PC-9 (cell line): ENCODE measurements at regions not wholly inside any gene's neighbourhood (a gene's known extent, or its start where the extent isn't known, plus 50 kb on each side); places are given as distances from the start of the nearest gene placed in this dataset.

ENCODE experiments used
- BruUV-seq: library from RNA; stranded (reverse); fragments of 400-500 nt; replicated peaks from 2 replicates; lab custom pipeline; 2021; lab: Mats Ljungman, UMichigan
- CTCF ChIA-PET: fragments of 300-600 bp; sonication (Branson Sonifier 250); formaldehyde crosslinking; loops from one replicate; lab custom pipeline; 2022; ENCODE audit warnings: antibody characterized with exemption; lab: Charles Lee
- POLR2A ChIA-PET: fragments of 300-600 bp; sonication (Branson Sonifier 250); formaldehyde crosslinking; loops from one replicate; lab custom pipeline; 2022; ENCODE audit warnings: antibody characterized with exemption; ENCODE audit not compliant: unreplicated experiment; lab: Charles Lee
- DNase-seq, 2 experiments: peaks; one replicate each; pipeline versions ENCODE4 v3.0.0 to v3.0.0-alpha.2; 2015 to 2022; ENCODE audit warnings: mixed read lengths in 1 of 2
- H2AFZ ChIP-seq: fragments of 200-600 bp; sonication (generic); 2 replicates; pipeline ENCODE4 v1.8.1; 2017; ENCODE audit warnings: antibody characterized with exemption
- H3F3A ChIP-seq: fragments of 200-600 bp; sonication (generic); 2 replicates; pipeline ENCODE4 v1.8.1; 2017; ENCODE audit warnings: antibody characterized with exemption, mild to moderate bottlenecking, low read depth; ENCODE audit not compliant: insufficient read depth
- H3K27ac ChIP-seq: fragments of 200-600 bp; sonication (generic); 2 replicates; pipeline ENCODE4 v1.6.1; 2016; ENCODE audit warnings: mixed run types
- H3K27me3 ChIP-seq: fragments of 200-600 bp; sonication (generic); 2 replicates; pipeline ENCODE4 v1.6.1; 2016; ENCODE audit warnings: low read depth, mixed run types; ENCODE audit not compliant: insufficient read depth
- H3K36me3 ChIP-seq: fragments of 200-600 bp; sonication (generic); 2 replicates; pipeline ENCODE4 v1.6.1; 2016; ENCODE audit warnings: low read depth, mixed run types
- H3K4me1 ChIP-seq: fragments of 200-600 bp; sonication (generic); replicated peaks from 2 replicates; pipeline ENCODE4 v1.6.1; 2016; ENCODE audit warnings: mixed run types; ENCODE audit not compliant: insufficient read depth
- H3K4me2 ChIP-seq: fragments of 200-600 bp; sonication (generic); 2 replicates; pipeline ENCODE4 v1.6.1; 2017; ENCODE audit warnings: mixed run types
- H3K4me3 ChIP-seq: fragments of 200-600 bp; sonication (generic); 2 replicates; pipeline ENCODE4 v1.6.1; 2016; ENCODE audit warnings: mixed run types
- H3K79me2 ChIP-seq: fragments of 200-600 bp; sonication (generic); 2 replicates; pipeline ENCODE4 v1.6.1; 2017; ENCODE audit warnings: low read depth, mixed run types
- H3K9me2 ChIP-seq: fragments of 200-600 bp; sonication (generic); 2 replicates; pipeline ENCODE4 v1.8.1; 2017; ENCODE audit warnings: mild to moderate bottlenecking; ENCODE audit not compliant: insufficient read depth
- H3K9me3 ChIP-seq: fragments of 200-600 bp; sonication (generic); 2 replicates; pipeline ENCODE4 v1.8.1; 2016; ENCODE audit warnings: low read depth; ENCODE audit not compliant: insufficient read depth
- H4K20me1 ChIP-seq: fragments of 200-600 bp; sonication (generic); 2 replicates; pipeline ENCODE4 v1.8.1; 2017; ENCODE audit not compliant: insufficient read depth
- EZH2 ChIP-seq: fragments of 200-600 bp; sonication (generic); IDR thresholded peaks from 2 replicates; pipeline ENCODE4 v1.8.0; 2017; ENCODE audit warnings: antibody characterized with exemption, low read depth
- intact Hi-C: fragments of 100-400 bp; cut with micrococcal nuclease; formaldehyde crosslinking; loops from one replicate; pipeline ENCODE4 v1.10.0; 2022; ENCODE audit not compliant: unreplicated experiment
- TF ChIP-seq, protein P1 (sequence below): fragments of 200-600 bp; sonication (generic); conservative IDR thresholded peaks from 2 replicates; pipeline ENCODE4 v1.6.1; 2017; ENCODE audit warnings: mixed run types, antibody characterized with exemption, mild to moderate bottlenecking, moderate library complexity

DNA sequence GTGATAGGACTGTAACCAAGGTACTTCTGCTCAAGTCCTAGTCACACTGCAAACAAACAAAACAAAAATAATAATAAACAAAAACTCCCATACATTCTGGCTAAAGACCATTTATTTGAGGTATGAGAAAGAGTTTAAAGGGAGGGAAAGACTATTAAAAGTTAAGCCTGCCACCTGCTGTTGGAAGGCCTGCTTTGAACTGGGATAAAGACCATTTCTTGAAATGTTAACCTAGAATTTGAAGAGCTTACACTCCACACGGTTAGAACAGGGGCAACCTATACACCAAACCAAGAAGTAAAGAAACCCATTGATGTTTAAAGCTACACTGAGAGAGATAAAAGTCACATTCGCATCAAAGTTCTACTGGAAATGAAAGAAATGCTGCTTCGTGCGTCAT is 548.7 kb upstream of the DIPK2B start:
- no peaks in the 10 kb centered on the region; the same call in 1 of the 2 replicates for H4K20me1 ChIP-seq
- H3K27me3 ChIP-seq = no peaks in the 10 kb centered on the region
- peaks cover 25% of the 10 kb centered on the region for H3F3A ChIP-seq
- no peaks in the 10 kb centered on the region for H3K4me1 ChIP-seq
- no peak overlapping the region for H3K4me3 ChIP-seq
- TF ChIP-seq, protein P1, sequence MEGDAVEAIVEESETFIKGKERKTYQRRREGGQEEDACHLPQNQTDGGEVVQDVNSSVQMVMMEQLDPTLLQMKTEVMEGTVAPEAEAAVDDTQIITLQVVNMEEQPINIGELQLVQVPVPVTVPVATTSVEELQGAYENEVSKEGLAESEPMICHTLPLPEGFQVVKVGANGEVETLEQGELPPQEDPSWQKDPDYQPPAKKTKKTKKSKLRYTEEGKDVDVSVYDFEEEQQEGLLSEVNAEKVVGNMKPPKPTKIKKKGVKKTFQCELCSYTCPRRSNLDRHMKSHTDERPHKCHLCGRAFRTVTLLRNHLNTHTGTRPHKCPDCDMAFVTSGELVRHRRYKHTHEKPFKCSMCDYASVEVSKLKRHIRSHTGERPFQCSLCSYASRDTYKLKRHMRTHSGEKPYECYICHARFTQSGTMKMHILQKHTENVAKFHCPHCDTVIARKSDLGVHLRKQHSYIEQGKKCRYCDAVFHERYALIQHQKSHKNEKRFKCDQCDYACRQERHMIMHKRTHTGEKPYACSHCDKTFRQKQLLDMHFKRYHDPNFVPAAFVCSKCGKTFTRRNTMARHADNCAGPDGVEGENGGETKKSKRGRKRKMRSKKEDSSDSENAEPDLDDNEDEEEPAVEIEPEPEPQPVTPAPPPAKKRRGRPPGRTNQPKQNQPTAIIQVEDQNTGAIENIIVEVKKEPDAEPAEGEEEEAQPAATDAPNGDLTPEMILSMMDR = no peak
- no peak for TF ChIP-seq EZH2
- H3K4me2 ChIP-seq = no peak overlapping the region
- peaks cover 44% of the 10 kb centered on the region for H3K79me2 ChIP-seq
- no TSS peak for BruUV-seq
- H3K9me2 ChIP-seq = no peaks in the 10 kb centered on the region
- CTCF ChIA-PET = no interaction called here
- peaks cover 17% of the 10 kb centered on the region; the same call in 1 of the 2 replicates for H3K36me3 ChIP-seq
- H3K27ac ChIP-seq = no peak overlapping the region
- no peaks in the 10 kb centered on the region for H3K9me3 ChIP-seq
- intact Hi-C loops = no loop called here
- POLR2A ChIA-PET = no interaction called here
- H2AFZ ChIP-seq = no peak overlapping the region
- DNase-seq = no peak

DNA sequence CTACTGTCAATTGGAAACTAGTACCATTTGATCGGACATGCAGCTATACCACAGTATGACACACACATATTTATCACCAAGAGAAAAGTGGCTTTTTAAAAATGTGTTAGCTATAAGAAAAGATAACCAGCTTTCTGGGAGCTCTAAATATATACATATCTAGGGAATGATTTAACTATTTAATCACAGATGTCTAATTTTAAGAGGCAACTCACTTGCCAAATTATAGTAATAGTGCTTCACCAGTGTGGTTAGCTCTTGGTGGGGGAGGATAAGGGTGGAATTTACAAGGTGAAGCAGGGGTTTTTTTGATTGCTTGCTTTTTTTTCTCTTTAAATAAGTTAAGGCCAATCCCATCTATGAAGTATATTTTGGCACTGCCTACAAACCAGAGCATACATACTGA is 547.7 kb upstream of the DIPK2B start:
- peaks cover 25% of the 10 kb centered on the region for H3F3A ChIP-seq
- POLR2A ChIA-PET = interaction anchor here (0.7 kb wide), 1 partner anchor 22 kb away, joined by 5 read pairs; no protein-coding TSS in a partner anchor
- H3K4me1 ChIP-seq = no peaks in the 10 kb centered on the region
- intact Hi-C loops = no loop called here
- BruUV-seq = no TSS peak
- no peaks in the 10 kb centered on the region for H3K27me3 ChIP-seq
- H4K20me1 ChIP-seq = no peaks in the 10 kb centered on the region; the same call in 1 of the 2 replicates
- no peak for DNase-seq
- no peak overlapping the region for H3K27ac ChIP-seq
- H3K4me3 ChIP-seq = no peak overlapping the region
- H3K9me2 ChIP-seq = no peaks in the 10 kb centered on the region
- peaks cover 17% of the 10 kb centered on the region; the same call in 1 of the 2 replicates for H3K36me3 ChIP-seq
- H3K9me3 ChIP-seq = no peaks in the 10 kb centered on the region
- H2AFZ ChIP-seq = no peak overlapping the region
- CTCF ChIA-PET = no interaction called here
- peaks cover 37% of the 10 kb centered on the region for H3K79me2 ChIP-seq
- TF ChIP-seq, protein P1 = no peak
- TF ChIP-seq EZH2 = no peak
- H3K4me2 ChIP-seq = no peak overlapping the region

DNA sequence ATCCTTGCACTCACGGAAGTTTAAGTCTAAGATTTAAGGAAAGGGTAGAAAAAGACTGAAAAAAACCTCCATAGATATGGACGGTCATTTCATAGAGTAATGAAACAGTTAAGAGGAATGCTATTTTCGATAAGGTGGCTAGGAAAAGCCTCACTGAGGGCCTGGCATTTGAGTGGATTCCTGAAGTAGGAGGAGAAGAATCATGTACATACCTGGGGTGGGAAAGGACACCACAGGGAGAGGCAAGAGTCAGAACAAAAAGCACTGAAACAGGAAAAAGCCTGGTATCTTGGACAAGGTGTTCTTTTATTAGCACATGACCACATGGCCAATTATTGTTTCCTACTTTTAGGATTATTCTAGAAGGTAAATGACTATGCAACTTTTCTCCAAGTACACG is 547.2 kb upstream of the DIPK2B start:
- Histone ChIP-seq H2AFZ (no peak overlapping the region), H3K27me3 (no peaks in the 10 kb centered on the region), H3K79me2 (peaks cover 33% of the 10 kb centered on the region), H4K20me1 (no peaks in the 10 kb centered on the region; the same call in 1 of the 2 replicates), H3K36me3 (peaks cover 17% of the 10 kb centered on the region; the same call in 1 of the 2 replicates), H3F3A (peaks cover 25% of the 10 kb centered on the region), H3K9me3 (no peaks in the 10 kb centered on the region), H3K4me1 (no peaks in the 10 kb centered on the region), H3K4me2 (no peak overlapping the region), H3K9me2 (no peaks in the 10 kb centered on the region), H3K4me3 (no peak overlapping the region), H3K27ac (no peak overlapping the region)
- no TSS peak for BruUV-seq
- ChIA-PET POLR2A (interaction anchor here (0.7 kb wide), 1 partner anchor 22 kb away, joined by 5 read pairs; no protein-coding TSS in a partner anchor), CTCF (interaction anchor here (0.6 kb wide), 1 partner anchor 229 kb away, joined by 7 read pairs; no protein-coding TSS in a partner anchor)
- TF ChIP-seq, protein P1 = no peak
- TF ChIP-seq EZH2 = no peak
- no peak for DNase-seq
- intact Hi-C loops = no loop called here
